H1 (cell line): ENCODE measurements at regions not wholly inside any gene's neighbourhood (a gene's known extent, or its start where the extent isn't known, plus 50 kb on each side); places are given as distances from the start of the nearest gene placed in this dataset.

Experiments used
- CTCF ChIA-PET: fragments of 300-600 bp; sonication (Branson Sonifier 250); formaldehyde crosslinking; loops from one replicate; lab custom pipeline; 2021; ENCODE audit not compliant: partially characterized antibody; lab: Charles Lee
- POLR2A ChIA-PET: fragments of 300-600 bp; sonication (Branson Sonifier 250); formaldehyde crosslinking; loops from one replicate; lab custom pipeline; 2021; ENCODE audit warnings: inconsistent platforms; ENCODE audit not compliant: partially characterized antibody; lab: Charles Lee
- DNase-seq, 2 experiments: peaks; one replicate each; pipeline versions ENCODE4 v3.0.0 to v3.0.0-alpha.2; 2010 to 2022; ENCODE audit warnings: low spot score in 2 of 2, low read depth in 1 of 2, mixed read lengths in 1 of 2
- FAIRE-seq: peaks from 2 replicates; lab custom pipeline; 2011; peaks lifted over from hg19 to GRCh38; lab: Jason Lieb, UNC
- H2AFZ ChIP-seq: 2 replicates; pipeline ENCODE4 v1.8.1; 2012; ENCODE audit warnings: low read length, inconsistent platforms
- H2AK5ac ChIP-seq: 2 replicates; pipeline ENCODE4 v1.6.1; 2013; ENCODE audit warnings: low read depth, low read length
- H2BK120ac ChIP-seq: replicated peaks from 2 replicates; pipeline ENCODE3; 2013; ENCODE audit warnings: low read depth, low read length, inconsistent platforms
- H2BK12ac ChIP-seq: 2 replicates; pipeline ENCODE4 v1.6.1; 2013; ENCODE audit warnings: low read depth, low read length
- H2BK15ac ChIP-seq: 2 replicates; pipeline ENCODE4 v1.6.1; 2013; ENCODE audit warnings: low read length
- H2BK20ac ChIP-seq: 2 replicates; pipeline ENCODE4 v1.6.1; 2013; ENCODE audit warnings: low read length
- H2BK5ac ChIP-seq: 2 replicates; pipeline ENCODE4 v1.6.1; 2013; ENCODE audit warnings: low read depth, low read length
- H3K14ac ChIP-seq: 2 replicates; pipeline ENCODE4 v1.6.1; 2013; ENCODE audit warnings: inconsistent platforms; ENCODE audit not compliant: insufficient read length
- H3K18ac ChIP-seq: 2 replicates; pipeline ENCODE4 v1.6.1; 2013; ENCODE audit warnings: low read length; ENCODE audit errors: extremely low read depth
- H3K23ac ChIP-seq: 2 replicates; pipeline ENCODE4 v1.6.1; 2013; ENCODE audit warnings: inconsistent platforms; ENCODE audit not compliant: insufficient read length
- H3K23me2 ChIP-seq: 2 replicates; pipeline ENCODE4 v1.6.1; 2013; ENCODE audit warnings: low read depth, low read length
- H3K27ac ChIP-seq: 2 replicates; pipeline ENCODE4 v1.6.1; 2011; ENCODE audit warnings: low read depth, low read length, inconsistent platforms
- H3K27me3 ChIP-seq, 4 experiments: replicated peaks in 1 of 4; 1 replicate in 1 of 4; 2 replicates in 3 of 4; pipeline versions ENCODE4 v1.6.1 to v1.8.1; 2011 to 2013; ENCODE audit warnings: low read length in 3 of 4, mild to moderate bottlenecking in 3 of 4, inconsistent platforms in 2 of 4, mixed read lengths in 2 of 4, moderate library complexity in 1 of 4; ENCODE audit not compliant: control insufficient read depth in 3 of 4, insufficient read depth in 3 of 4; ENCODE audit errors: extremely low read depth in 1 of 4
- H3K36me3 ChIP-seq, 4 experiments: 2 replicates each; pipeline versions ENCODE4 v1.6.1 to v1.8.1; 2011 to 2013; ENCODE audit warnings: mild to moderate bottlenecking in 4 of 4, low read length in 3 of 4, moderate library complexity in 2 of 4, control low read depth in 1 of 4, inconsistent platforms in 1 of 4; ENCODE audit not compliant: insufficient read depth in 4 of 4, control insufficient read depth in 2 of 4
- H3K4ac ChIP-seq: replicated peaks from 2 replicates; pipeline ENCODE3; 2013; ENCODE audit warnings: low read length, low read depth, mixed read lengths, inconsistent platforms; ENCODE audit not compliant: insufficient read length
- H3K4me1 ChIP-seq, 4 experiments: replicated peaks in 1 of 4; 1 replicate in 1 of 4; 2 replicates in 3 of 4; pipeline versions ENCODE4 v1.6.1 to v1.8.1; 2011 to 2013; ENCODE audit warnings: low read length in 3 of 4, inconsistent platforms in 2 of 4, mixed read lengths in 1 of 4; ENCODE audit not compliant: insufficient read depth in 4 of 4, control insufficient read depth in 3 of 4
- H3K4me2 ChIP-seq, 2 experiments: 2 replicates each; pipeline versions ENCODE4 v1.6.1 to v1.8.1; 2011 to 2013; ENCODE audit warnings: low read depth in 2 of 2, low read length in 2 of 2, control low read depth in 1 of 2, inconsistent platforms in 1 of 2, mild to moderate bottlenecking in 1 of 2; ENCODE audit not compliant: insufficient read depth in 1 of 2
- H3K4me3 ChIP-seq, 4 experiments: fragments of 200-600, 300-600 bp in 1 of 4; sonication (generic), shearing (Covaris generic), sonication (Bioruptor Twin) in 1 of 4; 2 replicates each; pipeline versions ENCODE4 v1.5.1 to v1.8.1; 2011 to 2016; ENCODE audit warnings: low read length in 4 of 4, low read depth in 3 of 4, control low read depth in 2 of 4, inconsistent platforms in 2 of 4, mild to moderate bottlenecking in 2 of 4, mixed read lengths in 1 of 4, moderate library complexity in 1 of 4; ENCODE audit not compliant: insufficient read depth in 2 of 4; ENCODE audit errors: extremely low read depth in 1 of 4
- H3K56ac ChIP-seq: replicated peaks from 2 replicates; pipeline ENCODE3; 2013; ENCODE audit warnings: low read depth, mild to moderate bottlenecking, mixed read lengths, low read length, inconsistent platforms; ENCODE audit not compliant: insufficient read length
- H3K79me1 ChIP-seq: 2 replicates; pipeline ENCODE4 v1.6.1; 2013; ENCODE audit warnings: low read depth, low read length, control low read depth
- H3K79me2 ChIP-seq, 2 experiments: 2 replicates each; pipeline versions ENCODE4 v1.6.1 to v1.8.1; 2012 to 2013; ENCODE audit warnings: low read length in 2 of 2, mild to moderate bottlenecking in 2 of 2, inconsistent platforms in 1 of 2; ENCODE audit not compliant: insufficient read depth in 2 of 2, control insufficient read depth in 1 of 2
- H3K9ac ChIP-seq, 4 experiments: replicated peaks in 1 of 4; 1 replicate in 1 of 4; 2 replicates in 3 of 4; pipeline versions ENCODE4 v1.6.1 to v1.8.1; 2011 to 2013; ENCODE audit warnings: low read depth in 3 of 4, low read length in 3 of 4, control low read depth in 2 of 4, mild to moderate bottlenecking in 2 of 4, moderate library complexity in 2 of 4, inconsistent platforms in 1 of 4; ENCODE audit errors: extremely low read depth in 1 of 4
- H3K9me3 ChIP-seq, 2 experiments: 2 replicates each; pipeline versions ENCODE4 v1.6.1 to v1.8.1; 2012 to 2013; ENCODE audit warnings: mild to moderate bottlenecking in 2 of 2, moderate library complexity in 2 of 2, control low read depth in 1 of 2, inconsistent platforms in 1 of 2, low read depth in 1 of 2, low read length in 1 of 2, mixed read lengths in 1 of 2; ENCODE audit not compliant: insufficient read depth in 2 of 2
- H4K20me1 ChIP-seq, 2 experiments: replicated peaks in 1 of 2; 2 replicates each; pipeline versions ENCODE3 to v1.8.1; 2011 to 2013; ENCODE audit warnings: inconsistent platforms in 2 of 2, low read length in 2 of 2, mild to moderate bottlenecking in 1 of 2; ENCODE audit not compliant: insufficient read depth in 2 of 2, control insufficient read depth in 1 of 2
- H4K5ac ChIP-seq: 2 replicates; pipeline ENCODE4 v1.6.1; 2013; ENCODE audit warnings: low read length, low read depth, mixed read lengths, inconsistent platforms; ENCODE audit not compliant: insufficient read length
- H4K8ac ChIP-seq: 2 replicates; pipeline ENCODE4 v1.8.0; 2013; ENCODE audit warnings: mild to moderate bottlenecking, moderate library complexity, low read length, inconsistent platforms; ENCODE audit not compliant: insufficient read depth; ENCODE audit errors: extremely low read depth
- H4K91ac ChIP-seq: replicated peaks from 2 replicates; pipeline ENCODE3; 2013; ENCODE audit warnings: low read length, mixed read lengths, inconsistent platforms; ENCODE audit not compliant: insufficient read length
- JUND ChIP-seq: IDR thresholded peaks from 2 replicates; pipeline ENCODE4 v1.6.1; 2011; ENCODE audit warnings: mild to moderate bottlenecking, improper control_type of control experiment, low read length
- NANOG ChIP-seq: IDR thresholded peaks from 2 replicates; pipeline ENCODE4 v1.6.1; 2011; ENCODE audit warnings: low read length, low read depth, mild to moderate bottlenecking, inconsistent platforms; ENCODE audit not compliant: insufficient read depth, poor library complexity, severe bottlenecking
- PHF8 ChIP-seq: fragments of 200-600 bp; sonication (generic); conservative IDR thresholded peaks from 2 replicates; pipeline ENCODE4 v1.7.1; 2012; ENCODE audit warnings: low read depth, mild to moderate bottlenecking, inconsistent platforms, low read length, moderate library complexity
- RAD21 ChIP-seq, 2 experiments: IDR thresholded peaks in 1 of 2; conservative IDR thresholded peaks in 1 of 2; 2 replicates each; pipeline ENCODE4 v1.6.1; 2011; ENCODE audit warnings: low read depth in 2 of 2, low read length in 2 of 2, improper control_type of control experiment in 1 of 2, inconsistent platforms in 1 of 2, mild to moderate bottlenecking in 1 of 2, moderate library complexity in 1 of 2
- SIX5 ChIP-seq: IDR thresholded peaks from 2 replicates; pipeline ENCODE4 v1.6.1; 2011; ENCODE audit warnings: mild to moderate bottlenecking, low read depth, low read length
- SP4 ChIP-seq: IDR thresholded peaks from 2 replicates; pipeline ENCODE4 v1.6.1; 2012; ENCODE audit warnings: low read length, inconsistent platforms
- TBP ChIP-seq: IDR thresholded peaks from 2 replicates; pipeline ENCODE4 v1.6.1; 2011; ENCODE audit warnings: low read depth, low read length, improper control_type of control experiment
- WGBS, 2 experiments: shearing (Covaris generic) in 1 of 2; methylation state at CpG; one replicate each; pipeline versions ENCODE4 v1.1.6 to v1.1.7; 2013 to 2015; ENCODE audit warnings: low lambda C conversion rate in 2 of 2, mixed read lengths in 2 of 2, inconsistent platforms in 1 of 2, low coverage in 1 of 2, missing lambda C conversion rate in 1 of 2; ENCODE audit not compliant: insufficient replicate concordance in 2 of 2, insufficient coverage in 1 of 2, insufficient read length in 1 of 2; ENCODE audit errors: extremely low coverage in 1 of 2, missing lambda C conversion rate in 1 of 2; 5-methylcytosine and 5-hydroxymethylcytosine counted together
- TF ChIP-seq, protein P1 (sequence below): IDR thresholded peaks from 2 replicates; pipeline ENCODE4 v1.6.1; 2012; ENCODE audit warnings: low read length, inconsistent platforms
- TF ChIP-seq, protein P2 (sequence below): IDR thresholded peaks from 2 replicates; pipeline ENCODE4 v1.6.1; 2012; ENCODE audit warnings: inconsistent platforms
- TF ChIP-seq, protein P3 (sequence below): IDR thresholded peaks from 2 replicates; pipeline ENCODE4 v1.6.1; 2011; ENCODE audit warnings: low read length, improper control_type of control experiment

DNA sequence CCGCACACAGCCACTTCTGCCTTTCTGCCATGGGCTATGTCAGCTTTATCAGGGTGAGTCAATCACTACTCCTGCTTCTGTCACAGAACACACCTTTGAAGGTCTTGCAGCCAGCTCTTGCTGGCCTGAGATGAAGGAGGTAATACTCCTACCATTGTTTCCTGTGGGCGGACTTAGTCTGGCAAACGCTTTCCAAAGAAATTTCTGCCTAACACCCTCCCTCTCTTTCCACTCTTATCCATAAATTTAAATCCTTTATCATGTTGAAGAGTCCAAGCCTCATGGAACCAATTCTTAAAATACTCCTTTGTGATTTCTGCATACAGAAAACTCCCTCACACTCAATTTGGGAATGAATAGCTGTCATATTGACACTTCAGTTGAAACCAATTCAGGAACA, 633.1 kb upstream of the CHRM3 start:
- Histone ChIP-seq H2BK5ac (peak overlapping the region; percentile 72; the same call in 1 of the 2 replicates), H4K20me1 (no peaks in the 10 kb centered on the region), H3K56ac (no peak overlapping the region), H3K23ac (no peak overlapping the region), H3K4ac (no peak overlapping the region), H3K27me3 (no peaks in the 10 kb centered on the region), H2AFZ (peak overlapping the region; percentile 45; the same call in 1 of the 2 replicates), H3K36me3 (no peaks in the 10 kb centered on the region), H3K23me2 (no peaks in the 10 kb centered on the region), H2BK120ac (no peak overlapping the region), H3K4me2 (peak overlapping the region; percentile 24 to 50; a peak in 2 of 4 replicates), H3K79me2 (no peaks in the 10 kb centered on the region), H3K9ac (no peak overlapping the region; a peak in 2 of 7 replicates), H4K91ac (no peak overlapping the region), H3K4me1 (peaks cover 1 to 13% (median 8%) of the 10 kb centered on the region in 4 experiments; a peak in 4 of 7 replicates), H3K79me1 (no peaks in the 10 kb centered on the region), H2AK5ac (no peak overlapping the region), H3K27ac (0 out of 2 replicates have a peak overlapping the region, but pooled peaks have one; percentile 22), H4K5ac (no peak overlapping the region), H3K4me3 (peak overlapping the region in 1 of 4 experiments; percentile 17; a peak in 1 of 8 replicates), H3K14ac (no peak overlapping the region), H2BK12ac (no peak overlapping the region), H4K8ac (no peak overlapping the region), H3K9me3 (no peaks in the 10 kb centered on the region; a peak in 1 of 4 replicates), H2BK20ac (no peak overlapping the region), H3K18ac (no peak overlapping the region), H2BK15ac (no peak overlapping the region)
- ChIA-PET POLR2A (no interaction called here), CTCF (no interaction called here)
- DNase-seq (no peak), FAIRE-seq (no peak)
- WGBS, 2 experiments, result 40 to 100% methylated on average over 1 to 2 of the region's 3 CpGs
- TF ChIP-seq NANOG (no peak), PHF8 (no peak), RAD21 (IDR thresholded peaks at IDR 0.05 in 1 of 2, conservative IDR thresholded peaks at IDR 0.05 in 1 of 2; ENCODE audit: low read depth in 2 of 2, low read length in 2 of 2) (no peak), TBP (no peak), SIX5 (no peak), JUND (no peak), SP4 (no peak)
- TF ChIP-seq, protein P1, sequence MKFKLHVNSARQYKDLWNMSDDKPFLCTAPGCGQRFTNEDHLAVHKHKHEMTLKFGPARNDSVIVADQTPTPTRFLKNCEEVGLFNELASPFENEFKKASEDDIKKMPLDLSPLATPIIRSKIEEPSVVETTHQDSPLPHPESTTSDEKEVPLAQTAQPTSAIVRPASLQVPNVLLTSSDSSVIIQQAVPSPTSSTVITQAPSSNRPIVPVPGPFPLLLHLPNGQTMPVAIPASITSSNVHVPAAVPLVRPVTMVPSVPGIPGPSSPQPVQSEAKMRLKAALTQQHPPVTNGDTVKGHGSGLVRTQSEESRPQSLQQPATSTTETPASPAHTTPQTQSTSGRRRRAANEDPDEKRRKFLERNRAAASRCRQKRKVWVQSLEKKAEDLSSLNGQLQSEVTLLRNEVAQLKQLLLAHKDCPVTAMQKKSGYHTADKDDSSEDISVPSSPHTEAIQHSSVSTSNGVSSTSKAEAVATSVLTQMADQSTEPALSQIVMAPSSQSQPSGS, result no peak
- TF ChIP-seq, protein P2, sequence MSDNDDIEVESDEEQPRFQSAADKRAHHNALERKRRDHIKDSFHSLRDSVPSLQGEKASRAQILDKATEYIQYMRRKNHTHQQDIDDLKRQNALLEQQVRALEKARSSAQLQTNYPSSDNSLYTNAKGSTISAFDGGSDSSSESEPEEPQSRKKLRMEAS, result no peak
- TF ChIP-seq, protein P3, sequence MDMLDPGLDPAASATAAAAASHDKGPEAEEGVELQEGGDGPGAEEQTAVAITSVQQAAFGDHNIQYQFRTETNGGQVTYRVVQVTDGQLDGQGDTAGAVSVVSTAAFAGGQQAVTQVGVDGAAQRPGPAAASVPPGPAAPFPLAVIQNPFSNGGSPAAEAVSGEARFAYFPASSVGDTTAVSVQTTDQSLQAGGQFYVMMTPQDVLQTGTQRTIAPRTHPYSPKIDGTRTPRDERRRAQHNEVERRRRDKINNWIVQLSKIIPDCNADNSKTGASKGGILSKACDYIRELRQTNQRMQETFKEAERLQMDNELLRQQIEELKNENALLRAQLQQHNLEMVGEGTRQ, result no peak
